Upper lobe of left lung (tissue), 6 donors: ENCODE measurements at regions not wholly inside any gene's neighbourhood (a gene's known extent, or its start where the extent isn't known, plus 50 kb on each side); places are given as distances from the start of the nearest gene placed in this dataset.

Experiments used
- ATAC-seq, 2 donors: fragments of 200-7000 bp; cut with Tn5 transposase; one replicate each; pipeline ENCODE4 v1.9.1; 2022; ENCODE audit warnings: mild to moderate bottlenecking in 2 of 2, moderate library complexity in 2 of 2; ENCODE audit not compliant: low FRiP score in 2 of 2
- DNase-seq, 2 donors: peaks; one replicate each; pipeline ENCODE4 v3.0.0-alpha.2; 2019 to 2020
- H3K27ac ChIP-seq, 4 donors: fragments of 200-600 bp; sonication (generic); one replicate each; pipeline ENCODE4 v1.5.1; 2016 to 2019
- H3K27me3 ChIP-seq, 4 donors: fragments of 200-600 bp; sonication (generic); one replicate each; pipeline ENCODE4 v1.5.1; 2017 to 2019
- H3K36me3 ChIP-seq, 4 donors: fragments of 200-600 bp; sonication (generic); one replicate each; pipeline ENCODE4 v1.5.1; 2016 to 2019
- H3K4me1 ChIP-seq, 4 donors: fragments of 200-600 bp; sonication (generic); one replicate each; pipeline ENCODE4 v1.5.1; 2018 to 2019
- H3K4me3 ChIP-seq, 4 donors: fragments of 200-600 bp; sonication (generic); one replicate each; pipeline ENCODE4 v1.5.1; 2017 to 2019; ENCODE audit warnings: mild to moderate bottlenecking in 2 of 4, moderate library complexity in 1 of 4
- H3K9me3 ChIP-seq, 4 donors: fragments of 200-600 bp; sonication (generic); one replicate each; pipeline ENCODE4 v1.5.1; 2018 to 2019
- CTCF ChIP-seq, 6 experiments: fragments of 450-650 bp in 4 of 6; fragments of 200-600 bp in 2 of 6; sonication (generic) in 2 of 6; IDR thresholded peaks; one replicate each; pipeline ENCODE4 v1.5.1; 2016 to 2019; ENCODE audit warnings: antibody characterized with exemption in 6 of 6
- EP300 ChIP-seq, 4 donors: sonication (generic); formaldehyde crosslinking; IDR thresholded peaks; one replicate each; pipeline ENCODE4 v1.5.1; 2017; ENCODE audit warnings: antibody characterized with exemption in 4 of 4, control low read depth in 2 of 4
- POLR2A ChIP-seq, 4 donors: fragments of 450-650 bp; IDR thresholded peaks; one replicate each; pipeline ENCODE4 v1.5.1; 2016 to 2017; ENCODE audit warnings: antibody characterized with exemption in 4 of 4, mild to moderate bottlenecking in 2 of 4
- POLR2AphosphoS5 ChIP-seq, 2 donors: sonication (generic); formaldehyde crosslinking; IDR thresholded peaks; one replicate each; pipeline ENCODE4 v1.5.1; 2017; ENCODE audit warnings: antibody characterized with exemption in 2 of 2
- WGBS, 2 donors: methylation state at CpG; one replicate each; pipeline ENCODE4 v1.1.5; 2017 to 2018; 5-methylcytosine and 5-hydroxymethylcytosine counted together
- donor health status: DM: no; HTN: no; CAD: no; lungs with moderate emphysema.
- donor health status: DM: no; HTN: yes; CAD: no; lungs with severe emphysema.

GRCh38 chr19:28871099-28871725 is 341.7 kb downstream of the UQCRFS1 start:
- TF ChIP-seq POLR2AphosphoS5 (IDR thresholded peaks at IDR 0.05) (no peak), CTCF (IDR thresholded peaks at IDR 0.05) (no peak), POLR2A (IDR thresholded peaks at IDR 0.05) (no peak)
- 84 to 91% methylated on average over 11 to 12 of the region's 12 CpGs for WGBS, 2 donors
- H3K9me3 ChIP-seq: no peaks in the 10 kb centered on the region
- H3K27ac ChIP-seq: no peak overlapping the region
- H3K36me3 ChIP-seq: no peaks in the 10 kb centered on the region
- DNase-seq (peak in 1 of 2 donors; percentile 33), ATAC-seq (peak in 1 of 2 donors; percentile 30)
- no peak overlapping the region for H3K4me3 ChIP-seq
- no peaks in the 10 kb centered on the region for H3K27me3 ChIP-seq
- H3K4me1 ChIP-seq: no peaks in the 10 kb centered on the region

GRCh38 chr19:28869459-28869858 is 343.5 kb downstream of the UQCRFS1 start:
- ATAC-seq (no peak), DNase-seq (no peak)
- Histone ChIP-seq H3K4me1 (peaks cover 0 to 4% (median 0%) of the 10 kb centered on the region in 4 donors), H3K9me3 (no peaks in the 10 kb centered on the region), H3K27ac (no peak overlapping the region), H3K4me3 (no peak overlapping the region), H3K36me3 (no peaks in the 10 kb centered on the region), H3K27me3 (no peaks in the 10 kb centered on the region)
- 73% methylated on average over 5 of the region's 5 CpGs; no CpG with 5 or more reads in 1 of the 2 donors for WGBS, 2 donors
- TF ChIP-seq POLR2AphosphoS5 (IDR thresholded peaks at IDR 0.05): no peak

- DNase-seq: no peak
- H3K27ac ChIP-seq: no peak overlapping the region
- TF ChIP-seq POLR2A (IDR thresholded peaks at IDR 0.05) (no peak), POLR2AphosphoS5 (IDR thresholded peaks at IDR 0.05) (no peak), CTCF (IDR thresholded peaks at IDR 0.05) (no peak), EP300 (IDR thresholded peaks at IDR 0.05) (no peak)
- H3K4me3 ChIP-seq: no peak overlapping the region
- WGBS, 2 donors: 79 to 87% methylated on average over 9 of the region's 9 CpGs
- ATAC-seq: no peak
- H3K4me1 ChIP-seq: peaks cover 0 to 5% (median 0%) of the 10 kb centered on the region in 4 donors
- no peaks in the 10 kb centered on the region for H3K9me3 ChIP-seq
- H3K27me3 ChIP-seq: no peaks in the 10 kb centered on the region
- no peaks in the 10 kb centered on the region for H3K36me3 ChIP-seq
Observed at GRCh38 chr19:28868836-28869235, 344.1 kb downstream of the UQCRFS1 start.

GRCh38 chr19:28867978-28868377 is 345.0 kb downstream of the UQCRFS1 start:
- H3K27me3 ChIP-seq: no peaks in the 10 kb centered on the region
- DNase-seq: no peak
- no peak for TF ChIP-seq POLR2A (IDR thresholded peaks at IDR 0.05)
- no peak for TF ChIP-seq EP300 (IDR thresholded peaks at IDR 0.05)
- TF ChIP-seq CTCF (IDR thresholded peaks at IDR 0.05): no peak
- TF ChIP-seq POLR2AphosphoS5 (IDR thresholded peaks at IDR 0.05): no peak
- H3K4me1 ChIP-seq: peaks cover 0 to 5% (median 0%) of the 10 kb centered on the region in 4 donors
- ATAC-seq: no peak
- H3K9me3 ChIP-seq: no peaks in the 10 kb centered on the region
- H3K27ac ChIP-seq: no peak overlapping the region
- 87% methylated on average over 4 of the region's 4 CpGs for WGBS, 2 donors
- H3K36me3 ChIP-seq: no peaks in the 10 kb centered on the region
- H3K4me3 ChIP-seq: no peak overlapping the region

- WGBS, 2 donors: 40 to 56% methylated on average over 9 of the region's 9 CpGs
- Histone ChIP-seq H3K4me1 (peaks cover 0 to 5% (median 0%) of the 10 kb centered on the region in 4 donors), H3K27ac (no peak overlapping the region), H3K27me3 (no peaks in the 10 kb centered on the region), H3K36me3 (no peaks in the 10 kb centered on the region), H3K4me3 (no peak overlapping the region), H3K9me3 (no peaks in the 10 kb centered on the region)
- ATAC-seq: no peak
- no peak for TF ChIP-seq POLR2A (IDR thresholded peaks at IDR 0.05)
- TF ChIP-seq EP300 (IDR thresholded peaks at IDR 0.05): no peak
- TF ChIP-seq POLR2AphosphoS5 (IDR thresholded peaks at IDR 0.05): no peak
- TF ChIP-seq CTCF (IDR thresholded peaks at IDR 0.05): no peak
- DNase-seq: no peak
Observed at GRCh38 chr19:28864577-28865042, 348.3 kb downstream of the UQCRFS1 start.
